ENCODE measurements at regions not wholly inside any gene's neighbourhood (a gene's known extent, or its start where the extent isn't known, plus 50 kb on each side); places are given as distances from the start of the nearest gene placed in this dataset.

DNA sequence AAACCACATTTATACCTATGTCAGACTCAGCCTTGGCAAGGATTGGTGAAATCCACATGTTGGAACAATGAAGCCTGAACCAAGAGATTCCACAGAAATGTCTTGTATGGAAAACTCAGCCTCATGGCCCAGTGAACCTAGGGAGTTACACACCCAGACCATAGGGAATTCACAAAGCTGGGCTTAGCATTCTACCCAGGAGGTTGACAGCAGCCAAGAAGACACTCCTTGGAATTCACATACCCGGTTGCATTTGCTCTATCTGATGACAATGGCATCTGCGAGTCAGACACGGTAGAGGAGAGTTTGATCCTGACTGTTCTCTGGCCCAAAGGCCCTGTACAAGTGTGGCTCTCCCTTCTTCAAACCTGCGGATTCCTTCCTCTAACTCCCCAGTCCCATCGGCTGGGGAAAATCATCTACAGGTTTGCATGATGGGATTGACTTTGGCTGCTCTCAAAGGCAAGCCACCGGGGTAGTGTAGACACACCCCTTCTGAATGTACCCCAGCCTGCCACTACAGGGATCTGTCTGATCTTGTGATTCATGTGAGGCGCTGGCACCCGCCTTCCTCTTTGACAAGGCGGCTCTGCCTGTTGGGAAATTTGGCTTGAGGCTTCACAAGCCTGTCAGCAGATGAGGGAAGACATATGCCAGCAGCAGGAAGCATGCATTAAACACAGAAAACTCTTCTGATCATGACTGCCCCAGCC, 297.3 kb upstream of the KAZN start:
- no peak for TF ChIP-seq CTCF (IDR thresholded peaks at IDR 0.05)
- no peak for TF ChIP-seq MAX (CRISPR knock-in tag; IDR thresholded peaks at IDR 0.05)
- no peak for TF ChIP-seq ZBTB21 (CRISPR knock-in tag; IDR thresholded peaks at IDR 0.05; ENCODE audit: borderline replicate concordance)
- no peak for TF ChIP-seq SP1 (CRISPR knock-in tag; conservative IDR thresholded peaks at IDR 0.05)
- TF ChIP-seq NFATC4 (CRISPR knock-in tag; IDR thresholded peaks at IDR 0.05), result no peak
- no peak for TF ChIP-seq ZBTB43 (CRISPR knock-in tag; IDR thresholded peaks at IDR 0.05)
- TF ChIP-seq CREM (CRISPR knock-in tag; IDR thresholded peaks at IDR 0.05), result no peak
- no peak for TF ChIP-seq ATF6 (CRISPR knock-in tag; IDR thresholded peaks at IDR 0.05)
- TF ChIP-seq, protein P1, sequence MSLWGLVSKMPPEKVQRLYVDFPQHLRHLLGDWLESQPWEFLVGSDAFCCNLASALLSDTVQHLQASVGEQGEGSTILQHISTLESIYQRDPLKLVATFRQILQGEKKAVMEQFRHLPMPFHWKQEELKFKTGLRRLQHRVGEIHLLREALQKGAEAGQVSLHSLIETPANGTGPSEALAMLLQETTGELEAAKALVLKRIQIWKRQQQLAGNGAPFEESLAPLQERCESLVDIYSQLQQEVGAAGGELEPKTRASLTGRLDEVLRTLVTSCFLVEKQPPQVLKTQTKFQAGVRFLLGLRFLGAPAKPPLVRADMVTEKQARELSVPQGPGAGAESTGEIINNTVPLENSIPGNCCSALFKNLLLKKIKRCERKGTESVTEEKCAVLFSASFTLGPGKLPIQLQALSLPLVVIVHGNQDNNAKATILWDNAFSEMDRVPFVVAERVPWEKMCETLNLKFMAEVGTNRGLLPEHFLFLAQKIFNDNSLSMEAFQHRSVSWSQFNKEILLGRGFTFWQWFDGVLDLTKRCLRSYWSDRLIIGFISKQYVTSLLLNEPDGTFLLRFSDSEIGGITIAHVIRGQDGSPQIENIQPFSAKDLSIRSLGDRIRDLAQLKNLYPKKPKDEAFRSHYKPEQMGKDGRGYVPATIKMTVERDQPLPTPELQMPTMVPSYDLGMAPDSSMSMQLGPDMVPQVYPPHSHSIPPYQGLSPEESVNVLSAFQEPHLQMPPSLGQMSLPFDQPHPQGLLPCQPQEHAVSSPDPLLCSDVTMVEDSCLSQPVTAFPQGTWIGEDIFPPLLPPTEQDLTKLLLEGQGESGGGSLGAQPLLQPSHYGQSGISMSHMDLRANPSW (CRISPR knock-in tag; conservative IDR thresholded peaks at IDR 0.05; ENCODE audit: low read depth), result no peak
